GM21528 (cell line): ENCODE measurements at regions not wholly inside any gene's neighbourhood (a gene's known extent, or its start where the extent isn't known, plus 50 kb on each side); places are given as distances from the start of the nearest gene placed in this dataset.

Source experiments
- ATAC-seq: cut with Tn5 transposase; IDR thresholded peaks from one replicate; pipeline ENCODE4 v1.9.1; 2021; ENCODE audit warnings: mild to moderate bottlenecking, moderate library complexity; ENCODE audit not compliant: unreplicated experiment, low FRiP score

- ATAC-seq = no peak
Measured at GRCh38 chr13:106306748-106307277, 228.6 kb downstream of the EFNB2 start.

GRCh38 chr13:106302843-106303242, 232.6 kb downstream of the EFNB2 start:
- ATAC-seq = no peak

GRCh38 chr13:106302011-106302410, 233.5 kb downstream of the EFNB2 start:
- ATAC-seq = no peak

- no peak for ATAC-seq
Measured at GRCh38 chr13:106299621-106300020, 235.8 kb downstream of the EFNB2 start.

GRCh38 chr13:106297283-106297682, 238.2 kb downstream of the EFNB2 start:
- ATAC-seq = no peak

GRCh38 chr13:106296723-106297122, 238.7 kb downstream of the EFNB2 start:
- ATAC-seq = no peak

- no peak for ATAC-seq
Measured at GRCh38 chr13:106295971-106296370, 239.5 kb downstream of the EFNB2 start.

- no peak for ATAC-seq
Measured at GRCh38 chr13:106291006-106291405, 244.5 kb downstream of the EFNB2 start.

GRCh38 chr13:106287351-106287750, 248.1 kb downstream of the EFNB2 start:
- ATAC-seq = no peak

GRCh38 chr13:106286811-106287210, 248.7 kb downstream of the EFNB2 start:
- no peak for ATAC-seq

GRCh38 chr13:106284358-106284757, 251.1 kb downstream of the EFNB2 start:
- ATAC-seq = no peak

- no peak for ATAC-seq
Measured at GRCh38 chr13:106281426-106281825, 254.0 kb downstream of the EFNB2 start.

- ATAC-seq = no peak
Measured at GRCh38 chr13:106277484-106278154, 257.8 kb downstream of the EFNB2 start.

GRCh38 chr13:106276876-106277275, 258.6 kb downstream of the EFNB2 start:
- ATAC-seq = no peak

- ATAC-seq = no peak
Measured at GRCh38 chr13:106275446-106276032, 259.9 kb downstream of the EFNB2 start.

- no peak for ATAC-seq
Measured at GRCh38 chr13:106274551-106275203, 260.8 kb downstream of the EFNB2 start.

- ATAC-seq = no peak
Measured at GRCh38 chr13:106263801-106264200, 271.7 kb downstream of the EFNB2 start.

- no peak for ATAC-seq
Measured at GRCh38 chr13:106262886-106263285, 272.6 kb downstream of the EFNB2 start.

GRCh38 chr13:106261450-106261849, 274.0 kb downstream of the EFNB2 start:
- ATAC-seq = no peak

- ATAC-seq = no peak
Measured at GRCh38 chr13:106260352-106260751, 275.1 kb downstream of the EFNB2 start.

GRCh38 chr13:106259928-106260327, 275.5 kb downstream of the EFNB2 start:
- ATAC-seq = no peak
